ENCODE measurements at regions not wholly inside any gene's neighbourhood (a gene's known extent, or its start where the extent isn't known, plus 50 kb on each side); places are given as distances from the start of the nearest gene placed in this dataset.

- TF ChIP-seq CTCF (conservative IDR thresholded peaks at IDR 0.05; ENCODE audit: low read depth, low read length) (no peak), EZH2 (IDR thresholded peaks at IDR 0.05; ENCODE audit: borderline replicate concordance, low read depth, low read length, poor library complexity, severe bottlenecking) (no peak)
Observed at GRCh38 chr17:13292291-13292690, 274.5 kb upstream of the ELAC2 start.

Data from A673 (cell line).